Anterior cingulate cortex (tissue), 58 donors: ENCODE measurements at regions not wholly inside any gene's neighbourhood (a gene's known extent, or its start where the extent isn't known, plus 50 kb on each side); places are given as distances from the start of the nearest gene placed in this dataset.

Source experiments
- DNase-seq, 58 donors: peaks; one replicate each; lab custom pipeline; 2025; lab: John Stamatoyannopoulos, UW

DNA sequence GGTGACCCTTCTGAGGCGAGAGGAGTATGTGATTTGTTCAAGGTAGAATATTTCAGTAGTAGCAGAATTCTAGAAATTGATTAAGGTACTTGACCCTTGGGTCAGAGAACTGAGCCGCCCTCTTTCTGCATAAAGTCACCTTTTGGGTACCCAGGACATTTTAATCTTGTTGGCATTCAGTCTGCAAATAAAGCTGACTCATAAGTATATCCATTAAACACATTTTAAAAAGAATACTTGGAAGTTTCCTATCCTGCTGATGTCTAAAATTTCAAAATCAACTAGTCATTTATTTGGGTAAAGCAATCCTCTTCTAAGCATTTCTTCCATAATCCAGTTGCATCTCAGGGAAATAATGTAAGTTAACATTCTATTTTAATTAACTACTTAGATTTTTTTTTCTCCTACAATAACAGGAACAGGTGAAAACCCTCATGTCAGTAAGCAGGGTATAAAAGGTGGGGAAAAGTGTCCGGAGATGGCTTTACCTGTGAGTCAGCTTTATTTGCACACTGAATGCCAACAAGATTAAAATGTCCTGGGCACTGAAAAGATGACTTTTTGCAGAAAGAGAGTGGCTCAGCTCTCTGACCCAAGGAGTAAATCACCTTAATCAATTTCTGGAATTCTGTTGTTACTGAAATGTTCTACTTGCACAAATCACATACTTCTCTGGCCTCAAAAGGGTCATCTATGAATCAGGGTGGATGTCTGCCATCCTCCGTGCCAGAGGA, 78.7 kb upstream of the ITGA6 start:
- no peak for DNase-seq

DNA sequence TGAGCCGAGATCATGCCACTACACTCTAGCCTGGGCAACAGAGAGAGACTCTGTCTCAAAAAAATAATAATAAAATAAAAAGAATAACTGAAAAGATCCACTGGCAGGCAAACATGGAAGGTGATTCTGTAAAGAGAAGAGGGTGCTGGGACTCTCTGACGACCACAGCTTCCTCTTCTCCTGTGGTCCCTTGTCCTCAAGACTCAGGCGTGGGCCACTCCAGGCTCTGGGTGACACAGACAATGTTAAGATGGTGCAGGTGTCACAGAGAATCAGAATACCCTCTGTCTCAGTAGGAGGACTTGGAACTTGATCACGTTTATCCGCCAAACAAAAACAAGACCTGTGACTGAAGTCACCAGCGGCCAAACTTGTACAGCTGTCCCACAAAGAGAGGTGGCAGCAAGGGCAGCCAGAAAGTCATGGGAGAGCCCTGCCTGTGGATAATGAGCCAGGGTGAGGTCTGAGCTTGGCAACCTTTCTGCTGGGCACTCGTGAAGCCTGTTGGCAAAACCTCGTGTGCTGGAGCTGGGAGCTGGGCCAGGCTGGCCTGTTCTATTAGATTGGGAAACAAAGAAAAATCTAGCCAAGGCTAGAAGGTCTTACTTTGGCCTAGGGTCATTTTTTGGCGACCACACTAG, 76.4 kb upstream of the ITGA6 start:
- peak in 53 of 58 donors; percentile 5 to 85 (median 62) for DNase-seq

DNA sequence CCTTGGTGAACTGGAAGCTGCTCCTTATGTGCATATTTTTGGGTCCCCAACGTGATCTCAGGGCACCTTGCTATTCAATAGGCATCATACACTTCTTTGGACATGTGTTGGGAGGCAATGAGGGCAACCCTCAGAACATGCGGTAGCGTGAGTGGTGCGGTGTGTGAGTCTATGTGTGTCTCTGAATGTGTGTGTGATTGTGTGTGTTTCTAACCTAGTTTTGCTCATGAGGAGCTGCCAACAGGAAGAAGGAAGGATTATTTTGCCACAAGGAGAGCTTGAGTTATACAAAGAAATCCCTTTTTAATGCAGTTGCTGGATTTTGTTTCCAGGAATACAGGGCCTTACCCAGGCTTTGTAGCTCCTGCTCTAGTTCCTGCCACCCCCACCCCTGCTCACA, 75.8 kb upstream of the ITGA6 start:
- peak in 4 of 58 donors; percentile 37 to 64 (median 46) for DNase-seq

DNA sequence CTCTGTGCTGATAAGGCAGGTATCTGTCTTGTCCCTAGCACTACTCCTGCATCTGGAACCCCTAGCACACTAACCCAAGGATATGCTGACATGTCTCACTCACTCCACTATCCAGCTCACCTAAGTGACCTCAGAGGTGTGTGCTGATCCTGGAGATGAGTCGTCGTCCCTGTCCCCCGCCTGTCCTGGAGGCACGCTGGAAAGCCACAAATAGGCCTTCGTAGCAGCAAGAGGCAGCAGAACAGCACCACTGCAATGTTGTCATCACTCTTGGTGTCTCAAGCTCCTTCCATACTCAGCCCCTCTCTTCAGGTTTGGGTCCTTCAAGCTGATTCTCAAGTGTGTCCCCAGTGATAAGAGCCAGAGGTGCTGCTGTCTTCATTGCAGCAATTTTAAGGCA, 73.0 kb upstream of the ITGA6 start:
- no peak for DNase-seq

DNA sequence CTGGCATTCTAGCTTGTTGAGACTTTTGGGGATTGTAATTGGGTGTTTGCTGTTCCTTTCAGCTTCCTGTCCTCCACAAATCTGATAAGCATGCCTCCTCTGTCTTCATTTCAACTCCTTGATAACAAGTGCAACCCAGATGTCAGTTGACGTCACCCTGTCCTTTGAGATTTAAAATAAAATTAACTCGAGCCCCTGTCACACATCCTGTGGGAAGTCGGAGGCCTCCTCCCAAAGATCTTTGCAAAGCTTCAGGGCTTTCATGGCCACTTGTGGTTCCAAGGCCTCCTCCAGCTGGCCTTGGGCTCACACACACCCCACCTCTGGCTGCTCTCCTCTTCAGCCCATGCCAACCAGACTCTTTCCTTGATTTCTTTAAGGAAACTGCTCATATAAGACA, 69.9 kb upstream of the ITGA6 start:
- DNase-seq = no peak

DNA sequence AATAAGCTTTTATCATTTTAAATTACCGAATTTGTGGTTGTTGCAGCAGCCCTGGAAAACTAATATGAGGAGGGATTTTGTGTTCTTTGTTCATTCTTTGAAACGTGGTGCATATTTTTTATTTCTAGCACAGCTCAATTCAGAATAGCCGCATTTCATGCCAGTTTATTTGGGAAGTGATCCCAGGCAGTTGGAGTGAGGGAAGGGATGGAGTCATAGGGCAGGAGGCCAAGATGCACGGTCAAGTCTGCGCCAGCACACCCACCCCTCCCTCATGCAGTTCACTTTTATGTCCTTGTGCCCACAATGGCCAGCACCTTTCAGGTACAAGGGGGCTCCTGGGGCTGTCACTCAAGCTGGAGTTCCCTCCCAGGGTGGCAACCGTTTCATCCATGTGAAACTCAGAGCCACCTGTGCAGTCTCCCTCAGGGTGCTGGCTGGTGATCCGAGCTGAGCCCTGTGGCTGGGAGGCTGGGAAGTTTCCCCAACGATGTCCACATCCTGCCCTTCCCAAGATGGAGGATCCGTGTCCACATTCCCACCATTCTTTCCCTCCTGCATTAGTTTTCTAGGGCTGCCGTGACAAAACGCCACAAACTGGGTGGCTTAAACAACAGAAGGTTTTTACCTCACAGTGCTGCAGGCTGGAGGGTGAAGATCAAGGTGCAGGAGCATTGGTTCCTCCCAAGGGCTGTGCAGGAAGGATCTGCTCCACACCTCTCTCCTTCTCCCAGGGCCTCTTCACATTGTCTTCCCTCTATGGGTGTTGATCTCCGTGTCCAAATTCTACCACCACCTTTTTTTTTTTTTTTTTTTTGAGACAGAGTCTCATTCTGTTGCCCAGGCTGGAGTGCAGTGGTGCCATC, 68.5 kb upstream of the ITGA6 start:
- peak in 10 of 58 donors; percentile 3 to 29 (median 11) for DNase-seq

DNA sequence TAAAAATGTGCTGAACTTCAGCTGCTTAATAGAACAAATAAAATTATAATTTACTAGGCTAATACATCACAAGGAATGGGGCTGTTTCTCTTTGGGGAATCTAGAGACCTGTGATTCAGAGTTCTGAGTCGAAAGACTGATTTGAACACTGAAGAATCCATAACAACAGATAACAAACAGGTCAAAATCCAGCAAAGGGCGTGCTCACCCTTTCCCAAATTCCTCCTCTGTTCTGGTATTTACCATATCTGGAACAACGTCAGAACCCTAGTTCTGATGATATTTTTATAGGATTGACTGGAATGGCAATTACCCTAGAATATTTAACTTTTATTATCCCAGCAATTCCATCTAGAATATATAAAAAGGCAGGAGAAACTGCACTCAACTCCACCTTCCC, 66.0 kb upstream of the ITGA6 start:
- no peak for DNase-seq

DNA sequence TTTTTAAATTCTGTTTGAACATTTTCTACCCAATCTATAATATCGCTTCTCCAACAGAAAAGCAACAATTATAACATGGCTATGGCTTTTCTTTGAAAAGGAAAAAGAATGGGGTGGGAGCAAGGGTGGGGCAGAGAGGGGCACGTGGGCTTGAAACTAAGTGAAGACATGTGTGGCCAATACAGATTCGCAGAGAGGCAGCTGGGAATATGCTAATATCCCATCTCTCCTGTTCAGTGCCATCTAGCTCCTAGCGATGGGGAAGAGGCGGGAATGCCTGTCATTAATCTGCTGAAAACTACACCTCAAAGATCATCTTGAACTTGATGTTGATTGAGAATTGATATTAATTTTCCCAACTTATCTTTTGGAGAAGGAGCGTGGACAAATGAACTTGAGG, 65.5 kb upstream of the ITGA6 start:
- DNase-seq = no peak

DNA sequence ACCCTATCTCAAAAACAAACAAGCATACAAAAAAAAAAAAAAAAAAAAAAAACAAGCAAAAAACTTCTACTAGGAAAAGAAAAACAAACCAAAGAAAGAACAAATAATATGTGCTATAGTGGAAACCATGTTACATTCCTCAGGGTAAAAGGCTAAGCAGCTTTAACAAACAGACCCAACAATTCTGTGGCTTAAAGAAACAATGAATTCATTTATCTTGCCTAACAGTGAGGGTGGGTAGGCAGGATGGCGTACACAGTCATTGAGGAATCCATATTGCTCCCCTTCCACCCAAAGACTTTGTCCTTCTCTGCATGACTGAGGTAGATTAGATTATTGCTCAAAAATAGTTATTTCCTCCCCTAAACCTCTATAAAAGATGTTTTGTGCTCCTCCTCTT, 63.1 kb upstream of the ITGA6 start:
- DNase-seq = no peak

DNA sequence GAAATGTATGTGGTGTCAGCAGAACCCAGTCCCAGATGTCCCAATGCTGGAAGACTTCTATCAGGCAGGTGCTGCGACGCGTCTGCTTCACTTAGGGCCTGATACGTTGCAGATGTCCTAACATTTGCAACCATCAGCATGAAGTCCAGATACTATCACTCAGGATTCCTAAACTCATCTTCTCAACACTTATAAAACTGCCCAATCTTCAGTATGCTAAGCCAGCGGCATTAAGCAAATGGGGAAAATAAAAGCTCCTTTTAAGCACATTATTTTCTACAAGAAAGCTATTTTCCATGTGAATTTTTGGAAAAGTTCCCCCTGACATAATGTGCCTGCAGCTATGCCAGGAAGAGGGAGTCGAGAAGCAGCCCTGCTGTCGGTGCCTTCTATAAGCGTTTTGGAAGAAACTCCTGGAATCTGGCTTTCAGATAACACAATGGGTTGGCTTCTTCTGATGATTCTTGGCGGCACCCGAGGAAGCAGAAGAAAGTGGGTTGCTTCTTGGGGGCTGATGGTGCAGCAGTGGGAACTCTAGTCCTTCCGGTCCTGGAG, 60.7 kb upstream of the ITGA6 start:
- DNase-seq = peak in 2 of 58 donors; percentile 3 to 11

DNA sequence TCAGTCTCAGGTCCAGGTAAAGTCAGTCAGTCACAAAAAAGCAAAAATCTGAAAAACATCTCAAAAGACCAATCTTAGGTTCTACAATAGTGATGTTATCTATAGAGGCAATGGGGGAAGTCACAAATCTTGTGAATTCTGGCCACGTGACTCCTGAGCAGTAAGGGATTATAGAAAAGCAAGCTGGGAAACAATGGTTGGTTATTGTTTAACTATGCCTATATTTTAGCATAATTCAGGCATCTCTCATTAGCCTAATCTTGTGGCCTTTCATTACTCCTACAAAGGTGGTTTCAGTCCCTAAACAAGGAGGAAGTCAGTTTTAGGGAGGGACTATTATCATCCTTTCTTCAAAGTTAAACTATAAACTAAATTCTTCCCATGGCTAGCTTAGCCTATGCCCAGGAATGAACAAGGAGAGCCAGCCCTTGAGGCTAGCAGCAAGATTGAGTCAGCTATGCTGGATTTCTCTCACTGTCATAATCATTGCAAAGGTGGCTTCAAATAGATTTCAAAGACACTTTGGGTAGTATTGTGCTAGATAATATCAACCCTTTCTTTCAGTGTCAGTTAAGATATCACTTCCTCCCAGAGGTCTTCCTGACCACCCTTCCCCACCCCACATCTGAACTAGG, 56.4 kb upstream of the ITGA6 start:
- no peak for DNase-seq

DNA sequence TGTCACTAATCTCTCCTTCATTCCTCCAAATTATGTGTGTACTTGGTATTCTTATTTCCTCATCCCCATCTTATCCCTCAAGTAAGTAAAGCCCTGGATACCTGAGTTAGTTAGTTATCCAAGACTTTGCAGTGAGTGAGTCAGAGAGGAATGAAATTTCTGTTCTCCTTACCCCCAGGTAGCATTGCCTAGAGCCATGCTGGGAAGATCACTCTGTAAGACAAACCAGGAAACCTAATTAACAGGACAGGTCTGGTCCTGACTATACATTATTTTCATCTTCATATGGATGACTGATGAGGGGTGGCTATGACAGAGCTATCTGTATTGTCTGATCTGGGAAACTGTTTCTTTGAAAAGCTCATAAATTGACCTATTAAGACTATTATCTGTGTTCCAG, 55.0 kb upstream of the ITGA6 start:
- DNase-seq = no peak

DNA sequence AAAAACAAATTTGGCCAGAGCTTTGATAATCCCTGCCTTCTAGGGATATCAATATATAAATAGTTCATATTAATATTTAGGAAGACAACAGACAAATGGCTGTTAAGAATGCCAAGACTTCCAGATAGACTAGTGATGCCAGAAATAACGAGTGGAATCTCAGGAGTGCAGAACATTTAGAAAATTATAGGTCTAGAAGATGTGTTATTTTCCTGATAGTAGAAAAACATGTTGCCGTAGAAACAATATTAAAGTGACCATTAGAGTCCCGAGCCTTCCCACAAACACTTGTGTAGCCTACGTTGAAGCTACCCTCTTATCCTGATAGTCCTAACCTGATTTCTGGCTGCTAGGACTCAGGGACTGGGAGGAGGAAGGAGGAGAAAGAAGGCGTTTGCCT, 54.3 kb upstream of the ITGA6 start:
- DNase-seq = no peak

DNA sequence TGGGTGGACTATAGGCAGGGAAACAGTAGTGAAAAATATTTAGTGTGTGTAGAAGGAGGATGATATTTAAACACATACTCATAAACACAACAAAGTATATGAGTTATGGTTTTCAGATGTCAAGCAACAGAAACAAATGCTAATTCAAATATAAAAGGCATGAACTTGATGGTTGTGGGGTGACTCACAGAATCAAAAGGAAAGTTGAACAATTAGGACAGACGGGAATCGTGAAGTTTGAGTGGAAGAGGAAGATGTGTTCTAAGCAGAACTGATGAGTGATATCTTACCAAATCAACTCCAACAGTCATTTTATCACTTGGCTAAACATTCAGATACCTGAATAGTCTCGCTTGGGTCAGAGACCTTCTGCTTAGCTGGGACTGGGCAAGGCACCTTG, 53.6 kb upstream of the ITGA6 start:
- DNase-seq = no peak

DNA sequence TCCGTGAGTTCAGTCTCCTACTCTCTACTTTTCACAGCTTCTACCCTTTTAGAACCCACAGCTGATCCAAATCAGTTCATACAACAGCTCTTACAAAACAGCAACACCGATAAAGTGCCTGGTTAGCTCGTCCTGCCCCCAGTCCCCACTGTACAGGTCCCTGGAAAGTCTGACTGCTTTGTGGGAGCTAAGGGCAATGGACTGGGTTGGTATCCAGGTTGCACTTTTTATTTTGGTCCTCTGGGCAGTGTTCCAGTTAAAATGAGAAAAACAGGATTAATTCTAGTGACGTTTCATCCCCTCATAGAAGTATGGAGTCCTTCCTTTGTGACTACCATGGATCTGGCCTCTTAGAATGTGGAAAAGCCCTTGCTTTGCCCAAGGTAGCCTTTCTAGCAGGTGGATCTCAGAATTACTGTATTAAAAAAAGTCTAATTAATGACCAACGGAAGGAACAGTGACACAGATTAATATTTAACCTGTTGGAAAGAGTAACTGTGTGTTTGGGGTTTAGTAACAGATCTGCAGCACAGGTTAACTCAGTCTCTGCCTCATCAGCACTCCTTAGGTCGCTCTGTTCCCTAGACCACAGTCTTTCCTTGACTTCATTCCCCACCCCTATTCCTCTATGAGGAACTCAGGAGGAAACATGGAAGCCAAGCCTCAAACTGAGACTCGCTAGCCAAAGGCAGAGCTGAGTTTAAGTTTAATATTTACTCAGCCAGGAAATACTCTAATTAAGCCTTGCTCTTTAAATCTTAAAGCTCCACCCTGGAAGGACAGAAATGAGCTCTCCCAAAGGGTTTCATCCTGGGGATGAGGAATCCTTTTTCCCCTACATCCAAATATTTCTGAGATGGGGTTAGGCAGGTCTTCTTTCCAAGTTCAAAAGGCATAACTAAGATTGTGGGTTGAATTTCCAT, 52.8 kb upstream of the ITGA6 start:
- no peak for DNase-seq

DNA sequence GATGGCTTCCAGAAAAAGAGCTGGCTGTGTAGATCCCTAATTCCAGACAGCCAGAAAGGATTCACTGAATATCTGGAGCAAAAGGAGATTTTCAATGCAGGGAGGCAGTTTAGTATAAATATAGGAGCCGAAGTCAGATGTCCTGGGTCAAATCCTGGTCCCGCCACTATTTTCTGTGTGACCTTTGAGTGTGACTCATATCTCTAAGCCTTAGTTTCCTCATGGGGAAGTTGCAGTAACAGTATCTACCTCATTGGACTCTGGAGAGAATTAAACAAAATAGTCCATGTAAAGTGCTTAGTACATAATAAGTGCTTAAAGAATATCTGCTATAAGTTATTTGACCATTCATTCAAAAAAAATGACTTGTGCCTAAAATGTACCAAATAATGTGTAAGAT, 52.1 kb upstream of the ITGA6 start:
- no peak for DNase-seq

DNA sequence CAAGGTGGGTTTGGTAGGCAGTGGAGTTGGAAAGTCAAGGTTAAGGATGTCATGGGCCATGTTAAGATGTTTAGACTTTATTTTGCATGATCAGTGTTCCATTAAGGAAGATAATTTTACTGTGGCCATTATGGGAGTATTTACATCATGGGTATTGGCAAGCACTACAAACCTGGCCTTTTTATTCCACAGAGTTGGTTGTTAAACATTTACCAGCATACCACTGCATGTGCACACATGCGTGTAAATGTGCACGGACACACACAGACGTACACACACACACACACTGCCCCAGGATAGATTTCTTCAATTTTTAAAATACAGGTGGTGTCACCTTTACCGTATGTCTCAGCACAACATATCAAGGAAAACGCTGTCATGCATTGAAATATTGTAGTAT, 51.4 kb upstream of the ITGA6 start:
- DNase-seq = no peak

DNA sequence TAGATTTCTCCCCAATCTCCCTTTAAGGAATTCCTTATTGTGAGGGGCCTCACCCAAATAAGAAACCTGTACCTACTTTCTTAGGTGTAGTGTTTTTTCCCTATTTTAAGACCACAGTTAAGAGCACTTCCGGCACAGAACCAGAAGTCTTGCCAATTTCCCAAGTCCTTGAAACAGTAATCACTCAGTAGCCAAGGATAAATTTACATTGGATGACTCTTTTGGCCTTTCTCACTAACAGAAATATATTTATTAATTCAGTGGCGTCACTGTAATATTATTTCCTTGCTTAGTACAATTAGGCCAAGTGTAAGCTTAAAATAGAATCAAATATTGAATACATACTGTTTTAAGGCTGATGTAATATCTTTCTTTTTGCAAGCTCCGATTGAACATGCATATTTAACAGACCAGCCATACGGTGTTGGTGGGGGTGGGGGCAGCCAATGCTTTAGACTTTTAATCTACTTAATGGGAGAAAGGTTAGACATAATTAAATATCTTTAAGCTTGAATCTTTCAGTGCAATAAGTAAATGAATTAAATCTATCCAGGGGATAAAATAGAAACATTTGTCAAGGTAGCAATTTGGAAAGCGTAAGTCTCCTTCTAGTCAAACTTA, 50.8 kb upstream of the ITGA6 start:
- DNase-seq = no peak

DNA sequence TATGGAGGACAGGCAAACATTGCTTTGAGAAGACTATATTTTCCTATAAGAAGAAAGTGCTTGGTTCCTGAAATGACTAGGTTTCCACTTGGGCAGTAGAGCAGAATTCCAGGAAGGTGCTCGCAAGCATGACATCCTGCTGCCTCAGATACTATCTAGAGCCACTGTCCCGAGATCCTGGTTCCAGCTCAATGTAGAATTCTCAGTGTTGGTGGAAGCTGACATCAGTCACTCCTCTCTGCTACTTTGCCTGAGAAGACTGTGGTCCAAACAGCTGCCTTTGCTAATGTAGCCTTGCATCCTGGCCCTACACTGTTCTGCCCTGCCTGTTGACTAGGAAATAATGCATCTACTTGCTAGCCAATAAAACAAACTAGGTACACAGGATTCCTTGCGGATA, 50.0 kb upstream of the ITGA6 start:
- DNase-seq = no peak
